ENCODE measurements at regions not wholly inside any gene's neighbourhood (a gene's known extent, or its start where the extent isn't known, plus 50 kb on each side); places are given as distances from the start of the nearest gene placed in this dataset.

GRCh38 chr20:11267762-11268335 is 594.0 kb upstream of the JAG1 start (continued):
- TF ChIP-seq USF1 (IDR thresholded peaks at IDR 0.05; ENCODE audit: borderline replicate concordance, low read depth): no peak
- TF ChIP-seq JUND (IDR thresholded peaks at IDR 0.05): no peak
- TF ChIP-seq YY1 (IDR thresholded peaks at IDR 0.05; ENCODE audit: low read depth): no peak
- no peak for TF ChIP-seq NRF1 (IDR thresholded peaks at IDR 0.05; ENCODE audit: low read depth, low read length)
- TF ChIP-seq ZBTB33 (IDR thresholded peaks at IDR 0.05; ENCODE audit: borderline replicate concordance, low read depth): no peak

GRCh38 chr20:11270566-11270965 is 596.8 kb upstream of the JAG1 start:
- no peaks in the 10 kb centered on the region for H3K9me2 ChIP-seq
- peaks cover 3% of the 10 kb centered on the region for H3F3A ChIP-seq (replicated peaks; ENCODE audit: insufficient read depth)
- ChIA-PET POLR2A (no interaction called here), CTCF (no interaction called here)
- no peak overlapping the region for H2AFZ ChIP-seq (ENCODE audit: low read depth)
- DNase-seq: no peak
- no peaks in the 10 kb centered on the region for H3K27me3 ChIP-seq (ENCODE audit: insufficient read depth)
- no peak overlapping the region for H3K9ac ChIP-seq
- no peak overlapping the region for H3K4me2 ChIP-seq
- H3K4me3 ChIP-seq (ENCODE audit: low read depth in 2 of 2, low read length in 1 of 2): no peak overlapping the region
- TF ChIP-seq RFX5 (IDR thresholded peaks at IDR 0.05; ENCODE audit: low read length) (no peak), TCF12 (IDR thresholded peaks at IDR 0.05) (no peak), TEAD4 (IDR thresholded peaks at IDR 0.05; ENCODE audit: borderline replicate concordance, insufficient read depth) (no peak), FOXJ3 (CRISPR knock-in tag; IDR thresholded peaks at IDR 0.05) (no peak)
- WGBS (ENCODE audit: low lambda C conversion rate): 96% methylated on average over 5 of the region's 5 CpGs
- H3K36me3 ChIP-seq (replicated peaks in 1 of 2; ENCODE audit: control insufficient read depth in 1 of 2, insufficient read depth in 2 of 2, low read length in 1 of 2): no peaks in the 10 kb centered on the region
- H3K27ac ChIP-seq (ENCODE audit: low read depth in 2 of 2, low read length in 1 of 2): no peak overlapping the region
- H3K4me1 ChIP-seq (ENCODE audit: control insufficient read depth in 1 of 2, insufficient read depth in 2 of 2, low read depth in 1 of 2, low read length in 1 of 2): peaks cover 0 to 11% of the 10 kb centered on the region in 2 experiments; a peak in 3 of 4 replicates
- no peaks in the 10 kb centered on the region for H4K20me1 ChIP-seq (ENCODE audit: insufficient read depth)
- no peaks in the 10 kb centered on the region for H3K79me2 ChIP-seq (ENCODE audit: insufficient read depth)
- H3K9me3 ChIP-seq: no peaks in the 10 kb centered on the region

GRCh38 chr20:11271319-11271718 is 597.5 kb upstream of the JAG1 start:
- WGBS (ENCODE audit: low lambda C conversion rate): 90% methylated on average over 6 of the region's 6 CpGs
- Histone ChIP-seq H3K27ac (ENCODE audit: low read depth in 2 of 2, low read length in 1 of 2) (no peak overlapping the region), H3F3A (replicated peaks; ENCODE audit: insufficient read depth) (peaks cover 3% of the 10 kb centered on the region), H3K4me2 (no peak overlapping the region), H3K9ac (no peak overlapping the region), H3K36me3 (replicated peaks in 1 of 2; ENCODE audit: control insufficient read depth in 1 of 2, insufficient read depth in 2 of 2, low read length in 1 of 2) (no peaks in the 10 kb centered on the region), H3K4me3 (ENCODE audit: low read depth in 2 of 2, low read length in 1 of 2) (no peak overlapping the region), H3K9me2 (no peaks in the 10 kb centered on the region), H3K27me3 (ENCODE audit: insufficient read depth) (no peaks in the 10 kb centered on the region), H4K20me1 (ENCODE audit: insufficient read depth) (no peaks in the 10 kb centered on the region), H2AFZ (ENCODE audit: low read depth) (no peak overlapping the region), H3K79me2 (ENCODE audit: insufficient read depth) (no peaks in the 10 kb centered on the region), H3K9me3 (no peaks in the 10 kb centered on the region), H3K4me1 (ENCODE audit: control insufficient read depth in 1 of 2, insufficient read depth in 2 of 2, low read depth in 1 of 2, low read length in 1 of 2) (peaks cover 0 to 11% of the 10 kb centered on the region in 2 experiments; a peak in 3 of 4 replicates)
- TF ChIP-seq FOXJ3 (CRISPR knock-in tag; IDR thresholded peaks at IDR 0.05): no peak
- TF ChIP-seq CTCF (IDR thresholded peaks at IDR 0.05): peak; percentile 31; the same call in 1 of the 2 replicates
- TF ChIP-seq JUND (IDR thresholded peaks at IDR 0.05): no peak
- ChIA-PET CTCF (no interaction called here), POLR2A (no interaction called here)
- DNase-seq: peak; percentile 11
